IPS-15b (cell line): ENCODE measurements at regions not wholly inside any gene's neighbourhood (a gene's known extent, or its start where the extent isn't known, plus 50 kb on each side); places are given as distances from the start of the nearest gene placed in this dataset.
"Not testable (repeated sequence)": the region's sequence is repeated elsewhere in the genome, so short reads cannot be mapped to it uniquely, and the experiment has no call there.

Experiments used
- H3K27me3 ChIP-seq: one replicate; pipeline ENCODE4 v1.6.1; 2013; ENCODE audit warnings: low read length; ENCODE audit not compliant: control insufficient read depth, insufficient read depth
- H3K36me3 ChIP-seq: one replicate; pipeline ENCODE4 v1.6.1; 2013; ENCODE audit warnings: low read length; ENCODE audit not compliant: control insufficient read depth, insufficient read depth
- H3K4me1 ChIP-seq: one replicate; pipeline ENCODE4 v1.6.1; 2013; ENCODE audit warnings: mild to moderate bottlenecking, low read length; ENCODE audit not compliant: control insufficient read depth, insufficient read depth
- H3K4me3 ChIP-seq: one replicate; pipeline ENCODE4 v1.5.1; 2013; ENCODE audit warnings: low read depth, low read length
- H3K9ac ChIP-seq: one replicate; pipeline ENCODE4 v1.6.1; 2013; ENCODE audit warnings: low read depth, mild to moderate bottlenecking, low read length
- H3K9me3 ChIP-seq: one replicate; pipeline ENCODE4 v1.6.1; 2013; ENCODE audit warnings: mild to moderate bottlenecking, low read length; ENCODE audit not compliant: control insufficient read depth, insufficient read depth

DNA sequence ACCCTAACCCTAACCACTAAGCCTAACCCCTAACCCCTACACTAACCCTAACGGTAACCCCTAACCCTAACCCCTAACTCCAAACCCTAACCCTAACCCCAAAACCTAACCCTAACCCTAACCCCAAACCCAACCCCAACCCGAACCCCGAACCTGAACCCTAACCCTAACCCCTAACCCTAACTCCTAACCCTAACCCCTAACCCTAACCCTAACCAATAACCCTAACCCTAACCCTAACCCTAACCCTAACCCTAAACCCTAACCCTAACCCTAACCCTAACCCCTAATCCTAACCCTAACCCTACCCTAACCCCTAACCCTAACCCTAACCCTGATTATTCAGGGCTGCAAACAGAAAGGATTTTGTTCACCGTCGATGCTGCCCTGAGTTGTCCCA, 144.6 kb upstream of the DUSP22 start:
- H3K9ac ChIP-seq, H3K27me3 ChIP-seq, H3K4me1 ChIP-seq, H3K36me3 ChIP-seq, H3K9me3 ChIP-seq, H3K4me3 ChIP-seq: not testable (repeated sequence)

DNA sequence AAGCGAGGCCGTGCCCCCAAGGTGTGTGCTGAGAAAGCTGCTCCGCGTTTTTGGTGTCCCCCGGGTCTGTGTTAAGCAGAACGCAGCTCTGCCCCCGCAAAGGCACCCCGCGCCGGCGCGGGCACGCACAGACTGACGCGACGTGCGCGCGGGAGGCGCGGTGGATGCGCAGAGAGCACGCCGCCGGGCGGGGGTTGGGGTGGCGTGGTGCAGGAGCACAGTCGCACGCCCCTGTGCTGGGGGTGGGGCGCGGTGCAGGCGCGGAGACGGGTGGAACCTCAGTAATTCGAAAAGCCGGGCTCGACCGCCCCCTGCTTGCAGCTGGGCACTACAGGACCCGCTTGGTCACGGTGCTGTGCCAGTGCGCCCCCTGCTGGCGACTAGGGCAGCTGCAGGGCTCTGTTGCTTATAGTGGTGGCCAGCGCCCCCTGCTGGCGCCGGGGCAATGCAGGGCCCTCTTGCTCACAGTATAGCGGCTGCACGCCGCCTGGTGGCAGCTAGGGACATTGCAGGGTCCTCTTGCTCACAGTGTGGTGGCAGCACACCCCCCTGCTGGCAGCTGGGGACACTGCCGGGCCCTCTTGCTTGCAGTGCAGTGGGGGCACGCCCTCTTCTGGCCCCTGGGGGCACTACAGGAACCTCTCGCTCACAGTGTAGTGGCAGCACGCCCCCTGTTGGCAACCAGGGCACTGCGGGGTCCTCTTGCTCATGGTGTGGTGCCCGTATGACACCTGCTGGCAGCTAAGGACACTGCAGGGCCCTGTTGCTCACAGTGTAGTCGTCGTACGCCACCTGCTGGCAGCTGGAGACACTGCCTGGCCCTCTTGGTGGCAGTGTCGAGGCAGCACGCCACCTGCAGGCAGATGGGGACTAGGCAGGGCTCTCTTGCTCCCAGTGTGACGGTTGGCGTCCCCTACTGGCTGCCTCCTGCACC, 144.0 kb upstream of the DUSP22 start:
- not testable (repeated sequence) for H3K4me3 ChIP-seq, H3K9me3 ChIP-seq, H3K27me3 ChIP-seq, H3K36me3 ChIP-seq, H3K4me1 ChIP-seq, H3K9ac ChIP-seq

DNA sequence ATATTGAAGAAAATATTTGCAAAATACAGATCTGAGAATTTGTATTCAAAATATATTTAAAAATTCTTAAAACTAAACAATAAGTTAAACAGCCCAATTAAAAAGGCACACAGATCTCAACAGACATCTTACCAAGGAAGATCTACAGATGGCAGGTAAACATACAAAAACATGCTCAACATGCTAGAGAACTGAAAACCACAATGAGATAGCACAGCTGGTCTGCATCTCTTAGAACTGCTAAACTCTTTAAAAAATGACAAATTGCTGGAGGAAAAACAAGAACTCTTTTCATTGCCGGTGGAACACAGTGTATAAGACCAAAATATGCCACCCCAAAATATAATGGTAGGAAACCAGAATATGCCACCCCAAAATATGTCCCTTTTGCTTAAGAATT, 142.1 kb upstream of the DUSP22 start:
- not testable (repeated sequence) for H3K4me1 ChIP-seq, H3K27me3 ChIP-seq, H3K9me3 ChIP-seq, H3K9ac ChIP-seq, H3K4me3 ChIP-seq, H3K36me3 ChIP-seq

DNA sequence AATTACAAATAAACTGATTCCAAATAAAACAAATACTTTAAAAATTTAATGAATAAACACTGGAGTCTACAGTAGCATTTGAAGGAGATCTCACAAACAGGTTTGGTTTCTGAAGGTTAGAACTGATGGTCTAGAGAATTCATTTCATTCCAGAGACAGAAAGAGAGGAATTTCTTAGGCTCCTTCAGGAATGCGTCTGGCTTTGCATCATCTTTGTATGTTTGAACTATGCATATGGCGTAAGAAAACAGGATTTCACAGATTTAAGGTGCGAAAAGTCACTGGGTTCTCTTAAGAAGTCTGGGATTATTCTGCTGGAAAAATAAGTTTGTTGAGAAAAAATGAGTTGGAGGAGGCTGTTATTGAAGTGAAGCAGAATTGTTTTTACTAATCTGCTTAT, 139.9 kb upstream of the DUSP22 start:
- H3K9ac ChIP-seq, H3K9me3 ChIP-seq, H3K36me3 ChIP-seq, H3K4me3 ChIP-seq, H3K4me1 ChIP-seq, H3K27me3 ChIP-seq: not testable (repeated sequence)

DNA sequence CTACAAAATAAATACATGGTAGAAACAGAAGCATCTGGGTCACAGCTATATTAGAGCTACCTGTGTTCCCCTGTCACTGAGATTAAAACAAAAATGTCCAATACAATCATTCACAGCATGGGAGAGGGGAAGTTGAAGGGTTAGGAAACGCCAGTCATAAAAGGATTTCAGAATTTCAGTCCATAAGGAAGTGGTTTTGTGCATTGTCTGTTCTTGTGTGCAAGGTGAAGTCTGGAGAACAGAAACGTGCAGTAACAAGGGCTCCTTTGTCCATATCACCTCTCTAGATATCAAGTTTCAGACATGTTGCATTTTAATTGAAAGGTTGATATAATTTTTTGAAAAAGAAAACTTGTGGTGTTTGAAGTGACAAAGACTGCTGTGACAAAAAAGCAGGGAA, 139.3 kb upstream of the DUSP22 start:
- H3K36me3 ChIP-seq, H3K4me3 ChIP-seq, H3K9me3 ChIP-seq, H3K9ac ChIP-seq, H3K4me1 ChIP-seq, H3K27me3 ChIP-seq: not testable (repeated sequence)

DNA sequence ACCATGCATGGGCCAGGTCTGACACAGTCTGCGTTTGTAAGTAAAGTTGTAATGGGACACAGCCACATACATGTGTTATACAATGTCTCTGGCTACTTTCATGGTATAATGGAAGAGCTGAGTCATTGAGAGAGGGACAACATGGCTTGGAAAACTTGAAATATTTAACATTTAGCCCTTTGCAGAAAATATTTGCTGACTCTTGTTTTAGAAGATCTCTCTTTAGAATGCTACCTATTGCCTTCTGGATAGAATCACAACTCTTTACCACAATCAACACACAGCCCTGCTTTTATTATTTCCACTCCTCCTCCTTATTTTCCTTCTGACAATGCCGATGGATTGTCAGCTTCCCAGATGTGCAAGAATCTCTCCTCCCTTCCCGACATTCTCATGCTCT, 138.4 kb upstream of the DUSP22 start:
- H3K9ac ChIP-seq, H3K9me3 ChIP-seq, H3K27me3 ChIP-seq, H3K36me3 ChIP-seq, H3K4me3 ChIP-seq, H3K4me1 ChIP-seq: not testable (repeated sequence)

DNA sequence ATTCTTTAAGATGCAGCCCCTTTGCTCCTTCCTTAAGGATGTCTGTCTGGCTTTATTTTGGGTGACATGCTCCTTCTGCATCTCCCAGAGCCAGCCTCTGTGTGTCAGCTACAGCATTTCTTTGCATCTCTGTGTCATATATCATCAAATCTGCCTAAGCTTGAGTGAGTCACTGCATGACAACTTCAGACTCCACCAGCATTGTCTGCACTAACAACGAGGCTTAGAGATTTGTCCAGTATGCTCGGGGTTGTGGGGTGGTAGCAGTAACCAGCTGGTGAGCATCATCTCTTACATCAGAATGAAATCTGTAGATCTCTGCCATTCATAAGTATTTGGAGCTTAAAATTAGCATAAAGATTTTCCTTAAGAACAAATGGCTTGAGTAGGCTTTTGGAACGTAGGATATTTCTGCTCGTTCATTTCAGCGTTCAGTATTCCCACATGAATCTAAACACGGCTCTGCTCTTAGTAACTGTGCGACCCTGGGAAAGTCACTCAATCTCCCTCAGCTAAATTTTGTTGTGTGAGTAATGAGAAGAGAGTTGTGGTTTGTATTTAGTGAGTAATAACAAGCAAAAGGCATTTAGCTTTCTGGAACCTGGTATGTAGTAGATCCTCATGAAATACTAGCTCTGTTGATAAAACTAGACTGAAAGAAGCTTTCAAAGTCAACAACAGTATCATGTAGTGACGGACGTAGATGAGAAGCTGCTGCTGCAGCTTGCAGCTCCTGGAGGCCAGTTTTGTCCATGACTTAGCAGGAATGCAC, 137.8 kb upstream of the DUSP22 start:
- H3K4me3 ChIP-seq, H3K27me3 ChIP-seq, H3K9me3 ChIP-seq, H3K4me1 ChIP-seq, H3K9ac ChIP-seq, H3K36me3 ChIP-seq: not testable (repeated sequence)

DNA sequence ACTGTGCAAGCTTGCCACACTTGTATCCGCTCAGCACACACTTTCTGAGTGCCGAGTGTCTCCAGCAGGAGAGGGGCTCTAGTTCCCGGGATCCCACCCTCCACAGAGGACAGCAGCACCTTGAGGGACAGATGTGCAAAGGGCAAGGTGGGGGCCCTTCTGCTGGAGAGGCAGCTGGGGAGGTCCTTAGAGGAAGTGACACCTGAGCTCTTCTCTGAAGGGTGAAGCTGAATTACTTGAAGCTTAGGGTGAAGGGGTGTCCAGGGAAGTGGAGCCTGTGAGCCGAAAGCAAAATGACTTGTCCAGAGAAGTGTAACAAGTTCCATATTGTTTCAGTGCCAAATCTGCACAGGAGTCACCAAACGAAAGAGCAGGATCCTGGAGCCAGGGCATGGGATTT, 136.3 kb upstream of the DUSP22 start:
- Histone ChIP-seq H3K4me3 (no peak overlapping the region), H3K9ac (no peak overlapping the region), H3K9me3 (no peaks in the 10 kb centered on the region), H3K4me1 (no peaks in the 10 kb centered on the region), H3K27me3 (no peaks in the 10 kb centered on the region), H3K36me3 (no peaks in the 10 kb centered on the region)

DNA sequence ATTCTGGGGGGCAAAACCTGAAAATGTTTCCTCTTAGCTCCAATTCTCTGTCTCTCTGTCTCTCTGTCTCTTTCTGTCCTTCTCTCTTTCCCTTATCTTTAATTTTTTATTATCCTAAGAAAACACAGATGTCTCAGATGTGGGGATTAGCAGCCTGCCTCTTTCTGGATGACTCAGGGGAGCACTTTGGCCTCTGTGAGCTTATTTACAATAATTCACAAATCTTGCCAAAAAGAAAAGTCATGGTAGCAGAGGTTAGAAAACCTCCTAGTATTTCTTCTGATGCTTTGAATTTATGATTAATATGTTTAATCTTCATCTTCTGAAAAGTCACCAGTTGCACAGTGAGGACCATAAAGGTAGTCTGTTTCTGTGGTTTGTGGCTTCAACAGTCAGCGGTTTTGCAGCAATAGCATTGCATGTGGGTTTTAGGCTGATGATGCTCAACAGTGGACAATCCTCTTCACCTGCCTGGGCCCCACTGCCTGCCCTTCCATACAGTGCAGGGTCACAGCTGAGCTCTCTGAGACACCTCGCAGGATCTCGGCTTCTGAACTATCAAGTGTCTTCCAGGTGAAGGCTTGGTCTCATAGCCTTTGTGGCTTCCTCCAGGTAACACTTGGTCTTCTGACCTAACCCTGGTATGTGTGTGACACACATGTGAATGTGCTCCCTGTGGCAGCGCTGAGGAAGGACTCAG, 135.7 kb upstream of the DUSP22 start:
- H3K4me3 ChIP-seq, H3K9me3 ChIP-seq, H3K9ac ChIP-seq, H3K27me3 ChIP-seq, H3K36me3 ChIP-seq, H3K4me1 ChIP-seq: not testable (repeated sequence)

DNA sequence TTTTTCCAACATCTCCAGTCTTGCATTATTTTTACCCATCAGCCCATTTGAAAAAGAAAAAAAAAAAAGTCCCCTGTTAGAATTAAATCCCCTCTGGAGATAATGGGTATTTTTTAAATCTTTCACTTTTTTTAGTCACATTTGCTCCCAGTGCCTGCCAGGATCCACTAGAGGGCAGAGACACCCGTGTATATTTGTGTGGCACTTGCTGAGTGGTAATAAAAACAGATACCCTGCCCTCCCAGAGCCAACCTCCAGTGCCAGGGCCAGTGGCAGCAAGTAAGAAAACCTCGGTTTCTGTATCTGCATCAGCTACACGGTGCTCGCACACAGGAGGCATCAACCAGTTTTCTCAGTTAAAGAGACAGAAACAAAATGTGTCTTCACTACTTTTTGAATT, 135.1 kb upstream of the DUSP22 start:
- not testable (repeated sequence) for H3K27me3 ChIP-seq, H3K9me3 ChIP-seq, H3K4me1 ChIP-seq, H3K4me3 ChIP-seq, H3K9ac ChIP-seq, H3K36me3 ChIP-seq

DNA sequence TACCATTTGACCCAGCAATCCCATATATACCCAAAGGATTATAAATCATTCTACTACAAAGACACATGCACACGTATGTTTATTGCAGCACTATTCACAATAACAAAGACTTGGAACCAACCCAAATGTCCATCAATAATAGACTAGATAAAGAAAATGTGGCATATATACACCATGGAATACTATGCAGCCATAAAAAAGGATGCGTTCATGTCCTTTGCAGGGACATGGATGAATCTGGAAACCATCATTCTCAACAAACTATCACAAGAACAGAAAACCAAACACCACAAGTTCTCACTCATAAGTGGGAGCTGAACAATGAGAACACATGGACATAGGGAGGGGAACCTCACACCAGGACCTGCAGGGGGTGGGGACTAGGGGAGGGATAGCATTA, 130.6 kb upstream of the DUSP22 start:
- H3K9ac ChIP-seq, H3K36me3 ChIP-seq, H3K4me3 ChIP-seq, H3K27me3 ChIP-seq, H3K9me3 ChIP-seq, H3K4me1 ChIP-seq: not testable (repeated sequence)

DNA sequence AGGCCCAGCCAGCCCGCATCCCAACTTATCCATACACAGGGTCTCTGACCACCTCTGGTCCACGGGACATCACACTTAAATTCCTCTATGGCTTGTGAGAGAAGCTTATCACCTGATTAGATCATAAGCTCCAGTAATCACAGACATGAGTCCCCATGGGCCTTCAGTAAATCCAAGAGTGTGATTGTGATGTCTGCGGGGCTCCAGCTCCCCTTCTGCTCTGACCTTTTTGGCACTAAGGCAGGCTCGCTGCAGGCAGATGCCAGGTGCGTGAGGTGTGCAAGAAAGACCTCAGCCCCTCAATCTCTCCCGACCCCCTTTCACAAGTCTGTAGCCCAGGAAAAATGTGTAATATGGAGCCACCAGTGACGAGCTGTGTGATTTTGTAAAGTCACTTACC, 127.6 kb upstream of the DUSP22 start:
- H3K36me3 ChIP-seq = no peaks in the 10 kb centered on the region
- H3K9me3 ChIP-seq = no peaks in the 10 kb centered on the region
- H3K9ac ChIP-seq = no peak overlapping the region
- H3K4me3 ChIP-seq = no peak overlapping the region
- no peaks in the 10 kb centered on the region for H3K27me3 ChIP-seq
- H3K4me1 ChIP-seq = no peaks in the 10 kb centered on the region
